ENCODE measurements at regions not wholly inside any gene's neighbourhood (a gene's known extent, or its start where the extent isn't known, plus 50 kb on each side); places are given as distances from the start of the nearest gene placed in this dataset.

GRCh38 chr14:84028080-84028604 lies 1501.8 kb upstream of the FLRT2 start:
- TF ChIP-seq CTCF (IDR thresholded peaks at IDR 0.05) (no peak), POLR2AphosphoS5 (IDR thresholded peaks at IDR 0.05) (no peak)

All from sigmoid colon (tissue), 4 donors.